HG02943 (cell line): ENCODE measurements at regions not wholly inside any gene's neighbourhood (a gene's known extent, or its start where the extent isn't known, plus 50 kb on each side); places are given as distances from the start of the nearest gene placed in this dataset.

Source experiments
- ATAC-seq: cut with Tn5 transposase; IDR thresholded peaks from one replicate; pipeline ENCODE4 v1.9.1; 2021; ENCODE audit warnings: mild to moderate bottlenecking, low read depth, moderate library complexity; ENCODE audit not compliant: unreplicated experiment

DNA sequence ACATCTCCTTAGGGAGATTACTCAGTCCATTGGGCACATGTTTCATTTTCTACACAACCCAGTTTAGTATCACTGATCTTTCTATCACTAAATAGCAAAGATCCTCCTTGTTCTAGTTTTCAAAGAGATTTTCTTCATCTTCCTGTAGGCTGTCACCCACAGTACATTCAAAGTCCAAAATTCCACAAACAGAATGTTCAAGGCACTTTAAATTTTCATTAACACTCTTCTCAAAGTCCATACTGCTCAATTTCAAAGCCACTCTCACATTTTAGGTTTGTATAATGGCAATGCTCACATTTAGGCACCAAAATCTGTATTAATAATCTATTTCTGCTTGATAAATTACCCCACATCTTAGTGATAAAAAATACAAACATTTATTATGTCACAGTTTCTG lies 152.8 kb downstream of the FSIP2 start:
- ATAC-seq: no peak

GRCh38 chr2:185891804-185892411 lies 153.3 kb downstream of the FSIP2 start:
- no peak for ATAC-seq

DNA sequence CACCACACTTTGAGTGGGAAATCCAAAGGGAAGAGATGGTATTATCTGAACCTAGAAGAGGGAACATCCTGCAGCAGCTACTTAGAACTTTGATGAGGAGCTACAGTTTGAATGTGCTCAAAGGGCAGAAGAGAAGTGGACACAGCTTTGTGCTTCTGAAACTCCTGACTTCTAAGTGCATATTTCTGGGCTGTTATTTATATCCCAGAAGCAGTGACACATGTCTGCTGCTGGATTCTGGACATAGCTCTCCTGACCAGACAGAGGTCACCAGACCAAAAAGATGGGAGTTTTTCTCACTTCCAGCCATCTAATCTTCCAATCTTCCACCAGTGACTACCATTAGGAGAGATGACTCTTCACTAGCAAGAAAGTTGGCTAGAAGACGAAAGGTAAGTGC lies 153.9 kb downstream of the FSIP2 start:
- ATAC-seq: no peak

DNA sequence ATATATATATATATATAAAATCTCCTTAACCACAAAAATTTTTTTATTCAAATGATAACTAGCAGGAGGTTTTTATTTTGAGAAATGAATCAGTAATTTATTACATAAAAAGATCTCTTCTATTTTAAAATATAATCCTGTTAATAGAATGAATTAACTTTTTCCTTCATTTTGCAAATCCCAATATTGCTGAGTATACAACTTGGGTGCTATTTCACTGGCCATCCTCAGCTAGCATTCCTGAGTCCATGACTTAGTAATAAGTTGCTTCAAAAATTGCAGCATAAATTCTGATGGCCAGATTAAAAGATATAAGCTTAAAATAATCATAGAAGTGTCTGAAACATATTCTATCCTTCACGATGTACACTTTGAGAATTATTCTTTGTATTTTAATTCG lies 155.6 kb downstream of the FSIP2 start:
- no peak for ATAC-seq

GRCh38 chr2:185895828-185896693 lies 157.5 kb downstream of the FSIP2 start:
- ATAC-seq: no peak

DNA sequence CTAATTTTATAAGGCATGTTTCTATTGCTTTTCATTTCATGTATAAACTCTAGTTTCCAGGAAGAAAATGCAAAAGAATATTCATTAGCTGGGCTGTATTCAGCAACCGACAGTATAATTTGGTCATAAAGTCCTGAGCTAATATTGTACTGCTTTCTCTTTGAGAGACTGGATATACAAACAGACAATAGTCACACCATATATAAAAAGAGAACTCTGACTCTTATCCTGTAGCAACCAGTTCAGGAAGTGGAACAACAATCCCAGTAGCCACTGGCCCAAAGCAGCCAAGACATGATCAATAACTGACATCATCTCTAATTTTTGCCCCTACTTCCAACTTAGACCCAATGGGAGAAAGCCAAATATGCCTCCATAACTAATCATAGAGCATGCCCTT lies 160.8 kb downstream of the FSIP2 start:
- no peak for ATAC-seq

GRCh38 chr2:185919155-185919554 lies 180.6 kb downstream of the FSIP2 start:
- no peak for ATAC-seq

GRCh38 chr2:185921048-185921756 lies 182.6 kb downstream of the FSIP2 start:
- no peak for ATAC-seq

DNA sequence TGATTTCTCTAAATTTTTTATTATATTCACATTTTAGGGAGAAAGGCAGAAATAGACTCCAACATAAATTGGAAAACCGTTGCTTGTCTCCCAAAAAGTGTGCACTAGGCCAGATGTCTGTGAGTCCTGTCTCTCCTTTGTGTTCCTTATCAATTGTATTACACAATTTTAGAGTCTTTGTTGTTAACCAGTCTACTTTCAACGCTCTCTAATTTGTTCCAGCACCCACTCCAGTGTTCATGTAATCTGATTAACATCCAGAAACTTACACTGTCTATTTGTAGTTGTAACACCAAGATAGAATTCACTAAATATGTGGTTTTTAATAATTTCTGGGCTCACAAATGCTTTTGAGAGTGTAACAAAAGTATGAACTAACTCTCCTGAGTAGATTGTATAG lies 195.6 kb downstream of the FSIP2 start:
- no peak for ATAC-seq

GRCh38 chr2:185939858-185940257 lies 201.3 kb downstream of the FSIP2 start:
- ATAC-seq: no peak

DNA sequence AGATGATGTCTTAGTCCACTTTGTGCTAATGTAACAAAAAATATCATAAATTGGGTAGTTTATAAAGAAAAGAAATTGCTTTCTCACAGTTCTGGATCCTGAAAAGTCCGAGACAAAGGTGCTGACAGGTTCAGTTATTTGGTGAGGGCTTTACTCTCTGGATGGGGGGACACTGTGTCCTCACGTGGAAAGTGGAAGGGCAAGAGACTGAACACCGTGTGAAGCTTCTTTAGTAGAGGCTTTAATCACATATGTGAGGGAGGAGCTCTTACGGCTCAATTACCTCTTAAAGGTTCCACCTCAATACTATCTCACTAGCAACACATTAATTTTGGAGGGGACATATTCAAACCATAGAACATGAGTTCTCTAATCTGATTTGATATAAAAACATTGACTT lies 204.3 kb downstream of the FSIP2 start:
- ATAC-seq: no peak

- no peak for ATAC-seq
Measured at GRCh38 chr2:185947722-185948121, 209.1 kb downstream of the FSIP2 start.

GRCh38 chr2:185952100-185952499 lies 213.5 kb downstream of the FSIP2 start:
- ATAC-seq: no peak

GRCh38 chr2:185954389-185954788 lies 215.8 kb downstream of the FSIP2 start:
- ATAC-seq: no peak

DNA sequence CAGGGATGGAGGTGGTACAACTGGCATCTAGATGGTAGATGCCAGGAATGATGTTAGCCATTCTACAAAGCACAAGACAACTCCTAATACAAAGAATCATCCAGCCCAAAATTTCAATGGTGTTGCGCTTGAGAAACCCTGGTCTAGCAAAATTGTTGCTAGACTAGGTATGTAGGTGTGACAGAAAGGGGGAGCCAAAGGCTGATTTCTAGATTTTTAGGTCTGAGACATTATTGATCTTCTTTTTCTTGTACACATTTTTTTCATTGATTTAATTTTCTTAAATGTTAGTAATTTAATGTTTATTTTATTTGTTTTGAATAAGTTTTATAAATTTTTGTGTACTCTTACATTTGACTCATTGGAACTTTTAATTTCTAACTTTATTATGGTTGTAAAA lies 216.4 kb downstream of the FSIP2 start:
- ATAC-seq: no peak

DNA sequence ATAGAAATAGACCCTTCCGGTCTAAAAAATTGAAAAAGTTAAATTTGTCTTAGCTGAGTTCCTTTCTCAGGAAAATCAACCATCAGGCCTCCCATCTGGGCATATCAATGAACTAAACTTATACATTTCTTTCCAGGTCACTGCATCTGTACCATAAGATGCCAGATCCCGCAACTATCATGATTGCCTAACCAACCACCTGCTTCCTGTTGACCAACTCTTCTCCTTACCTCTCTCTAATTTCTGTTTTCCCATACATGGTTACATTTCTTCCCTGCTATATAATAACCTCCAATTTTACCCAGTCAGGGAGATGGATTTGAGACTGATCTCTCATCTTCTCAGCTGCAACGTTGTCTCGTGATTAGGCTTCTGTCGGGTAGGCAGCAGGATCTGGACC lies 228.7 kb downstream of the FSIP2 start:
- no peak for ATAC-seq

DNA sequence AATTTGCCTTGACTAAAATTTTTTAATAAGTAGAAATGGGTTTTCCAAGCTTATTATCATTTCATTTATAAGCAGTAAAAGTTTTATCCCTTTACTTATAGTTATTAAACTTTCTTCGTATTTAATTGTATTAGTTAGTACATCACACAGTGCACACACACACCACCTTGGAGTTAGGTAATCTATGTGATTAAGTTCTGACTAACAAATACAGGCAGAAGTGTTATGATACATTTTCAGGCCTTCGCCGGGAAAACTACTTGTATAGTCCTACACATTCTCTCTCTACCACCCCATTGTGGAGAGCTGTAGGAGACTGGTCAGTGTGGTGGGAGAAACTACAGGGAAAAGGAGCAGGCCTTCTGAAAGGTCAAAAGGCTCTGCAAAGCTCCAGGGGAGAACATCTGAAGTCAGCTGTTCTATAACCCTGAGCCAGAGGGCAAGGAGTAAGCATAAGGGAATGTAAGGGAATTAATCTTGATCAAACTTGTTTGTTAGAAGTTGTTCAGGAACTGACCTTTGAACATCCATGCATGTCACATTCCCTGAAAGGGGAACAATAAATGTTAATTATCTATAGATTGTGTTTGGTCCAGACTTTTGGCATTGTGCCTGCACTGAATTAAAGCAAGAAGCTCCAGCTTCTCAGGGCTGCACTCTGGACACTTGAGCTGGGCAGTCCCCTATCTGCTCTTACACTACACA lies 231.7 kb downstream of the FSIP2 start:
- ATAC-seq: no peak

DNA sequence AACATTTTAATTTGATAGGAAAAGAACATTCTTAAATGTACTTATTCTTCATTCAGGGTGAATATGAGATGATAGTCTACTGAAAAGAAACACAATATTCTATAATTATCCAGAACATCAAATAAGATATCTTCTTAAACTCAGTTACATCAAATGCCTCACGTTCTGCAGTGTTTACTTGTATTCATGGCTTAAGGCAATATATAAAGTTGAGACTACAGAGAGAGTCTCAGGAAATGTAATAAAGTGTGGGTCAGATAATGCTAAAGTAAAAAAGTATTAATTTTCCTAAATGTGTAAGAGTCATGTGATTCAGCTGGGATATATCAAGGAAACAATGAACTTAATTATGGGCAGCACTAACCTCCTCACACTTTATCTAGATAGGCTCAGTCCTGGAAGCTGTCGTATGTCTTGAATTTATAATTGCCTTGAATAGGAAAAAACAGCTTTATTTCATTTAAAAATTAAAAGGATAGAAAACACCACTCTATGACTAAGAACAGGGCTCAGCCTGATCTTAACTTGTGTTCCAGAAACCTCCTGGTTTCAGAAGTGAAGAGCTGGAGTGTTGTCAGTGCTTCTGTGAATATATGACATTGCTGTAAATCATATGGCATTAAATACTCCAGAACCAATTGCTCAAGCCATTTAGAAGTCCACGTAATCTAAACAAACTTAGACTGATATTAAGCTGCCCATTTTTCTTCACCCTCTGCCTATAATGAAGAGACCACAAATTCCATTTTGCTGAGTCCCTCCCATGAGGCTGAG lies 240.2 kb downstream of the FSIP2 start:
- no peak for ATAC-seq

- no peak for ATAC-seq
Measured at GRCh38 chr2:185979546-185980071, 241.0 kb downstream of the FSIP2 start.

GRCh38 chr2:185980944-185981343 lies 242.3 kb downstream of the FSIP2 start:
- ATAC-seq: no peak
